BE2C (cell line): ENCODE measurements at regions not wholly inside any gene's neighbourhood (a gene's known extent, or its start where the extent isn't known, plus 50 kb on each side); places are given as distances from the start of the nearest gene placed in this dataset.

Experiments
- DNase-seq: peaks from one replicate; pipeline ENCODE4 v3.0.0-alpha.2; 2020
- H3K27me3 ChIP-seq: fragments of 250-450 bp; sonication (Bioruptor Pico); 2 replicates; pipeline ENCODE4 v1.5.1; 2020; ENCODE audit warnings: mild to moderate bottlenecking
- H3K36me3 ChIP-seq: fragments of 250-450 bp; sonication (Bioruptor Pico); 2 replicates; pipeline ENCODE4 v1.5.1; 2020; ENCODE audit warnings: mild to moderate bottlenecking
- H3K4me1 ChIP-seq: fragments of 250-450 bp; sonication (Bioruptor Pico); 2 replicates; pipeline ENCODE4 v1.5.1; 2020
- H3K4me3 ChIP-seq: 2 replicates; pipeline ENCODE4 v1.5.1; 2011; ENCODE audit warnings: low read depth, low read length
- H3K9me3 ChIP-seq: fragments of 250-450 bp; sonication (Bioruptor Pico); 2 replicates; pipeline ENCODE4 v1.5.1; 2020
- CTCF ChIP-seq: IDR thresholded peaks from 2 replicates; pipeline ENCODE4 v1.5.1; 2012; ENCODE audit warnings: mild to moderate bottlenecking, low read depth, low read length

GRCh38 chr13:75103976-75104375 is 378.0 kb downstream of the TBC1D4 start:
- DNase-seq = no peak
- TF ChIP-seq CTCF = no peak
- no peaks in the 10 kb centered on the region for H3K27me3 ChIP-seq
- no peaks in the 10 kb centered on the region for H3K36me3 ChIP-seq
- no peaks in the 10 kb centered on the region for H3K4me1 ChIP-seq
- no peaks in the 10 kb centered on the region for H3K9me3 ChIP-seq
- no peak overlapping the region for H3K4me3 ChIP-seq

- H3K27me3 ChIP-seq = no peaks in the 10 kb centered on the region
- no peak for TF ChIP-seq CTCF
- H3K9me3 ChIP-seq = no peaks in the 10 kb centered on the region
- H3K36me3 ChIP-seq = no peaks in the 10 kb centered on the region
- H3K4me1 ChIP-seq = no peaks in the 10 kb centered on the region
- H3K4me3 ChIP-seq = no peak overlapping the region
- DNase-seq = peak; percentile 7
These were observed 379.8 kb downstream of the TBC1D4 start for GRCh38 chr13:75102001-75102716.

- no peaks in the 10 kb centered on the region for H3K27me3 ChIP-seq
- no peak for DNase-seq
- H3K4me1 ChIP-seq = no peaks in the 10 kb centered on the region
- no peaks in the 10 kb centered on the region for H3K9me3 ChIP-seq
- H3K4me3 ChIP-seq = no peak overlapping the region
- TF ChIP-seq CTCF = no peak
- H3K36me3 ChIP-seq = no peaks in the 10 kb centered on the region
These were observed 380.6 kb downstream of the TBC1D4 start for GRCh38 chr13:75101348-75101747.

- no peak for DNase-seq
- TF ChIP-seq CTCF = no peak
- no peak overlapping the region for H3K4me3 ChIP-seq
- no peaks in the 10 kb centered on the region for H3K9me3 ChIP-seq
- H3K36me3 ChIP-seq = no peaks in the 10 kb centered on the region
- no peaks in the 10 kb centered on the region for H3K27me3 ChIP-seq
- no peaks in the 10 kb centered on the region for H3K4me1 ChIP-seq
These were observed 389.8 kb downstream of the TBC1D4 start for GRCh38 chr13:75092143-75092542.

GRCh38 chr13:75091718-75092117 is 390.3 kb downstream of the TBC1D4 start:
- no peak for DNase-seq
- no peaks in the 10 kb centered on the region for H3K36me3 ChIP-seq
- no peaks in the 10 kb centered on the region for H3K27me3 ChIP-seq
- no peak overlapping the region for H3K4me3 ChIP-seq
- H3K9me3 ChIP-seq = no peaks in the 10 kb centered on the region
- TF ChIP-seq CTCF = no peak
- no peaks in the 10 kb centered on the region for H3K4me1 ChIP-seq

GRCh38 chr13:75090872-75091615 is 390.9 kb downstream of the TBC1D4 start:
- no peaks in the 10 kb centered on the region for H3K27me3 ChIP-seq
- no peaks in the 10 kb centered on the region for H3K9me3 ChIP-seq
- H3K4me3 ChIP-seq = no peak overlapping the region
- no peaks in the 10 kb centered on the region for H3K4me1 ChIP-seq
- TF ChIP-seq CTCF = no peak
- no peaks in the 10 kb centered on the region for H3K36me3 ChIP-seq
- no peak for DNase-seq
